Activated CD4-positive, alpha-beta T cell treated with anti-CD3 and anti-CD28 coated beads for 36 hours (primary cell): ENCODE measurements at regions not wholly inside any gene's neighbourhood (a gene's known extent, or its start where the extent isn't known, plus 50 kb on each side); places are given as distances from the start of the nearest gene placed in this dataset.

Experiments
- ATAC-seq: fragments of 200-7000 bp; cut with Tn5 transposase; one replicate; pipeline ENCODE4 v1.10.0; 2021; ENCODE audit warnings: mild to moderate bottlenecking, moderate library complexity
- CTCF ChIA-PET: fragments of 350-600 bp; sonication (Branson Sonifier 250); formaldehyde crosslinking; loops from one replicate; lab custom pipeline; 2021; ENCODE audit warnings: antibody characterized with exemption; lab: Charles Lee
- POLR2A ChIA-PET: fragments of 350-600 bp; sonication (Branson Sonifier 250); formaldehyde crosslinking; loops from one replicate; lab custom pipeline; 2021; ENCODE audit warnings: antibody characterized with exemption, inconsistent platforms; lab: Charles Lee
- DNase-seq: peaks from one replicate; pipeline ENCODE4 v3.0.0-alpha.2; 2020
- H3K27ac Mint-ChIP-seq: one replicate; pipeline ENCODE4 v1.8.0; 2021; ENCODE audit warnings: mixed read lengths
- H3K27me3 Mint-ChIP-seq: one replicate; pipeline ENCODE4 v1.8.0; 2021; ENCODE audit warnings: mixed read lengths
- H3K36me3 Mint-ChIP-seq: one replicate; pipeline ENCODE4 v1.8.0; 2021; ENCODE audit warnings: low read depth, mixed read lengths
- H3K4me1 Mint-ChIP-seq: one replicate; pipeline ENCODE4 v1.8.0; 2021; ENCODE audit warnings: mixed read lengths
- H3K4me3 Mint-ChIP-seq: one replicate; pipeline ENCODE4 v1.8.0; 2021; ENCODE audit warnings: mild to moderate bottlenecking, moderate library complexity, mixed read lengths
- H3K9me3 Mint-ChIP-seq: one replicate; pipeline ENCODE4 v1.8.0; 2021; ENCODE audit warnings: low read depth, mixed read lengths
- intact Hi-C, 2 experiments: fragments of 100-400 bp; cut with DNase I in 1 of 2; cut with micrococcal nuclease in 1 of 2; formaldehyde crosslinking; loops; one replicate each; pipeline versions ENCODE4 v1.14.2 to v1.15.1; 2022 to 2024; cut with DNase I, micrococcal nuclease

- H3K36me3 Mint-ChIP-seq = no peaks in the 10 kb centered on the region
- H3K9me3 Mint-ChIP-seq = no peaks in the 10 kb centered on the region
- intact Hi-C loops = no loop called here
- no peak overlapping the region for H3K4me3 Mint-ChIP-seq
- no peaks in the 10 kb centered on the region for H3K27me3 Mint-ChIP-seq
- no peaks in the 10 kb centered on the region for H3K4me1 Mint-ChIP-seq
- ATAC-seq = no peak
- ChIA-PET CTCF (interaction anchor here (1.1 kb wide), 1 partner anchor 14 kb away, joined by 3 read pairs; no protein-coding TSS in a partner anchor), POLR2A (no interaction called here)
- H3K27ac Mint-ChIP-seq = no peak overlapping the region
- no peak for DNase-seq
Measured at GRCh38 chr2:145723872-145724271, 1204.0 kb upstream of the ZEB2 start.

GRCh38 chr2:145721681-145722080 is 1201.8 kb upstream of the ZEB2 start:
- no peaks in the 10 kb centered on the region for H3K27me3 Mint-ChIP-seq
- ATAC-seq = no peak
- no peaks in the 10 kb centered on the region for H3K4me1 Mint-ChIP-seq
- CTCF ChIA-PET = no interaction called here
- no peaks in the 10 kb centered on the region for H3K9me3 Mint-ChIP-seq
- no peak overlapping the region for H3K27ac Mint-ChIP-seq
- POLR2A ChIA-PET = no interaction called here
- H3K4me3 Mint-ChIP-seq = no peak overlapping the region
- intact Hi-C loops = no loop called here
- H3K36me3 Mint-ChIP-seq = no peaks in the 10 kb centered on the region
- no peak for DNase-seq

GRCh38 chr2:145715601-145716000 is 1195.7 kb upstream of the ZEB2 start:
- CTCF ChIA-PET = no interaction called here
- H3K4me3 Mint-ChIP-seq = no peak overlapping the region
- ATAC-seq = no peak
- H3K4me1 Mint-ChIP-seq = no peaks in the 10 kb centered on the region
- intact Hi-C loops = no loop called here
- no peaks in the 10 kb centered on the region for H3K36me3 Mint-ChIP-seq
- no peak overlapping the region for H3K27ac Mint-ChIP-seq
- POLR2A ChIA-PET = no interaction called here
- no peaks in the 10 kb centered on the region for H3K9me3 Mint-ChIP-seq
- H3K27me3 Mint-ChIP-seq = no peaks in the 10 kb centered on the region
- DNase-seq = no peak

- POLR2A ChIA-PET = no interaction called here
- intact Hi-C loops = no loop called here
- no peak for ATAC-seq
- H3K4me3 Mint-ChIP-seq = no peak overlapping the region
- no peaks in the 10 kb centered on the region for H3K36me3 Mint-ChIP-seq
- DNase-seq = no peak
- H3K27ac Mint-ChIP-seq = no peak overlapping the region
- no peaks in the 10 kb centered on the region for H3K4me1 Mint-ChIP-seq
- CTCF ChIA-PET = no interaction called here
- H3K9me3 Mint-ChIP-seq = peaks cover 2% of the 10 kb centered on the region
- no peaks in the 10 kb centered on the region for H3K27me3 Mint-ChIP-seq
Measured at GRCh38 chr2:145710303-145710702, 1190.4 kb upstream of the ZEB2 start.

- CTCF ChIA-PET = interaction anchor here (0.8 kb wide), 1 partner anchor 10 kb away, joined by 3 read pairs; no protein-coding TSS in a partner anchor
- Mint-ChIP-seq H3K36me3 (no peaks in the 10 kb centered on the region), H3K4me1 (no peaks in the 10 kb centered on the region), H3K27me3 (no peaks in the 10 kb centered on the region), H3K4me3 (no peak overlapping the region), H3K9me3 (peaks cover 4% of the 10 kb centered on the region), H3K27ac (no peak overlapping the region)
- POLR2A ChIA-PET = no interaction called here
- ATAC-seq = no peak
- no peak for DNase-seq
- intact Hi-C loops = no loop called here
Measured at GRCh38 chr2:145702305-145702704, 1182.4 kb upstream of the ZEB2 start.

GRCh38 chr2:145692971-145693478 is 1173.1 kb upstream of the ZEB2 start:
- ChIA-PET CTCF (interaction anchor here (1.2 to 1.8 kb wide), 2 partner anchors 10 to 11 kb away, joined by 3 to 6 read pairs; no protein-coding TSS in a partner anchor), POLR2A (no interaction called here)
- ATAC-seq (no peak), DNase-seq (no peak)
- intact Hi-C loops = no loop called here
- Mint-ChIP-seq H3K4me3 (no peak overlapping the region), H3K9me3 (no peaks in the 10 kb centered on the region), H3K27me3 (no peaks in the 10 kb centered on the region), H3K36me3 (no peaks in the 10 kb centered on the region), H3K27ac (no peak overlapping the region), H3K4me1 (no peaks in the 10 kb centered on the region)

GRCh38 chr2:145691659-145692058 is 1171.7 kb upstream of the ZEB2 start:
- Mint-ChIP-seq H3K27ac (no peak overlapping the region), H3K4me3 (no peak overlapping the region), H3K27me3 (no peaks in the 10 kb centered on the region), H3K36me3 (no peaks in the 10 kb centered on the region), H3K4me1 (no peaks in the 10 kb centered on the region), H3K9me3 (no peaks in the 10 kb centered on the region)
- ChIA-PET CTCF (interaction anchor here (1.2 to 1.8 kb wide), 2 partner anchors 9 to 13 kb away, joined by 3 to 6 read pairs; no protein-coding TSS in a partner anchor), POLR2A (no interaction called here)
- intact Hi-C loops = no loop called here
- DNase-seq = no peak
- no peak for ATAC-seq

- H3K9me3 Mint-ChIP-seq = no peaks in the 10 kb centered on the region
- ChIA-PET POLR2A (no interaction called here), CTCF (no interaction called here)
- intact Hi-C loops = no loop called here
- ATAC-seq (no peak), DNase-seq (no peak)
- H3K36me3 Mint-ChIP-seq = no peaks in the 10 kb centered on the region
- no peak overlapping the region for H3K4me3 Mint-ChIP-seq
- no peaks in the 10 kb centered on the region for H3K4me1 Mint-ChIP-seq
- no peak overlapping the region for H3K27ac Mint-ChIP-seq
- no peaks in the 10 kb centered on the region for H3K27me3 Mint-ChIP-seq
Measured at GRCh38 chr2:145690183-145690778, 1170.4 kb upstream of the ZEB2 start.

GRCh38 chr2:145689277-145689676 is 1169.4 kb upstream of the ZEB2 start:
- H3K27me3 Mint-ChIP-seq = no peaks in the 10 kb centered on the region
- no peaks in the 10 kb centered on the region for H3K9me3 Mint-ChIP-seq
- ATAC-seq = no peak
- H3K4me1 Mint-ChIP-seq = no peaks in the 10 kb centered on the region
- no peak for DNase-seq
- no peak overlapping the region for H3K4me3 Mint-ChIP-seq
- intact Hi-C loops = no loop called here
- no peaks in the 10 kb centered on the region for H3K36me3 Mint-ChIP-seq
- H3K27ac Mint-ChIP-seq = no peak overlapping the region
- ChIA-PET CTCF (no interaction called here), POLR2A (no interaction called here)

GRCh38 chr2:145688156-145688555 is 1168.2 kb upstream of the ZEB2 start:
- no peak for DNase-seq
- H3K4me1 Mint-ChIP-seq = no peaks in the 10 kb centered on the region
- POLR2A ChIA-PET = no interaction called here
- no peak overlapping the region for H3K27ac Mint-ChIP-seq
- H3K27me3 Mint-ChIP-seq = no peaks in the 10 kb centered on the region
- CTCF ChIA-PET = no interaction called here
- H3K4me3 Mint-ChIP-seq = no peak overlapping the region
- H3K9me3 Mint-ChIP-seq = no peaks in the 10 kb centered on the region
- no peak for ATAC-seq
- H3K36me3 Mint-ChIP-seq = no peaks in the 10 kb centered on the region
- intact Hi-C loops = no loop called here

GRCh38 chr2:145687442-145688134 is 1167.7 kb upstream of the ZEB2 start:
- Mint-ChIP-seq H3K4me3 (no peak overlapping the region), H3K36me3 (no peaks in the 10 kb centered on the region), H3K9me3 (no peaks in the 10 kb centered on the region), H3K4me1 (no peaks in the 10 kb centered on the region), H3K27me3 (no peaks in the 10 kb centered on the region), H3K27ac (no peak overlapping the region)
- DNase-seq (no peak), ATAC-seq (no peak)
- intact Hi-C loops = no loop called here
- ChIA-PET POLR2A (no interaction called here), CTCF (no interaction called here)

- CTCF ChIA-PET = no interaction called here
- Mint-ChIP-seq H3K4me3 (no peak overlapping the region), H3K9me3 (no peaks in the 10 kb centered on the region), H3K4me1 (no peaks in the 10 kb centered on the region), H3K27ac (no peak overlapping the region), H3K27me3 (no peaks in the 10 kb centered on the region), H3K36me3 (no peaks in the 10 kb centered on the region)
- DNase-seq (no peak), ATAC-seq (no peak)
- POLR2A ChIA-PET = no interaction called here
- intact Hi-C loops = no loop called here
Measured at GRCh38 chr2:145685383-145686050, 1165.6 kb upstream of the ZEB2 start.
